K562 (cell line): ENCODE measurements at regions not wholly inside any gene's neighbourhood (a gene's known extent, or its start where the extent isn't known, plus 50 kb on each side); places are given as distances from the start of the nearest gene placed in this dataset.

Experiments
- GATAD2B ChIP-seq: fragments of 450-650 bp; IDR thresholded peaks from 2 replicates; pipeline ENCODE4 v1.6.1; 2017; ENCODE audit warnings: mild to moderate bottlenecking, borderline replicate concordance
- STAT5B ChIP-seq: fragments of 250-450 bp; sonication (Bioruptor Pico); IDR thresholded peaks from 2 replicates; pipeline ENCODE4 v1.8.0; 2021; ENCODE audit warnings: mild to moderate bottlenecking, inconsistent platforms
- ZBTB40 ChIP-seq, 2 experiments: fragments of 450-650 bp in 1 of 2; sonication (generic) in 1 of 2; formaldehyde crosslinking in 1 of 2; IDR thresholded peaks; 2 replicates each; pipeline versions ENCODE4 v1.7.1 to v1.9.0; 2016 to 2022; ENCODE audit warnings: inconsistent platforms in 1 of 2, mild to moderate bottlenecking in 1 of 2, missing genetic modification reagents in 1 of 2
- ZSCAN32 ChIP-seq: fragments of 450-650 bp; formaldehyde crosslinking; IDR thresholded peaks from 2 replicates; pipeline ENCODE4 v1.4.0; 2020; ENCODE audit warnings: mild to moderate bottlenecking, moderate library complexity
- TF ChIP-seq, protein P1 (sequence below): sonication (generic); formaldehyde crosslinking; IDR thresholded peaks from 2 replicates; pipeline ENCODE4 v1.8.1; 2023; ENCODE audit warnings: mild to moderate bottlenecking, missing genetic modification reagents

GRCh38 chr16:7921345-7921744 is 588.7 kb downstream of the RBFOX1 start (continued):
- no peak for TF ChIP-seq ZBTB40 (IDR thresholded peaks at IDR 0.05)
- TF ChIP-seq ZBTB40 (CRISPR knock-in tag; IDR thresholded peaks at IDR 0.05), result no peak
- TF ChIP-seq GATAD2B, result no peak
- no peak for TF ChIP-seq STAT5B (CRISPR knock-in tag)
- TF ChIP-seq ZSCAN32 (CRISPR knock-in tag), result no peak
- TF ChIP-seq, protein P1, sequence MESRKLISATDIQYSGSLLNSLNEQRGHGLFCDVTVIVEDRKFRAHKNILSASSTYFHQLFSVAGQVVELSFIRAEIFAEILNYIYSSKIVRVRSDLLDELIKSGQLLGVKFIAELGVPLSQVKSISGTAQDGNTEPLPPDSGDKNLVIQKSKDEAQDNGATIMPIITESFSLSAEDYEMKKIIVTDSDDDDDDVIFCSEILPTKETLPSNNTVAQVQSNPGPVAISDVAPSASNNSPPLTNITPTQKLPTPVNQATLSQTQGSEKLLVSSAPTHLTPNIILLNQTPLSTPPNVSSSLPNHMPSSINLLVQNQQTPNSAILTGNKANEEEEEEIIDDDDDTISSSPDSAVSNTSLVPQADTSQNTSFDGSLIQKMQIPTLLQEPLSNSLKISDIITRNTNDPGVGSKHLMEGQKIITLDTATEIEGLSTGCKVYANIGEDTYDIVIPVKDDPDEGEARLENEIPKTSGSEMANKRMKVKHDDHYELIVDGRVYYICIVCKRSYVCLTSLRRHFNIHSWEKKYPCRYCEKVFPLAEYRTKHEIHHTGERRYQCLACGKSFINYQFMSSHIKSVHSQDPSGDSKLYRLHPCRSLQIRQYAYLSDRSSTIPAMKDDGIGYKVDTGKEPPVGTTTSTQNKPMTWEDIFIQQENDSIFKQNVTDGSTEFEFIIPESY, result no peak
- TF ChIP-seq, all 486 proteins: peak for 0
